Cardiac muscle cell (in vitro differentiated cells and primary cell): ENCODE measurements at regions not wholly inside any gene's neighbourhood (a gene's known extent, or its start where the extent isn't known, plus 50 kb on each side); places are given as distances from the start of the nearest gene placed in this dataset.

Experiments used
- DNase-seq, 2 donors: peaks; one replicate each; pipeline versions ENCODE4 v3.0.0 to v3.0.0-alpha.2; 2010 to 2017; ENCODE audit warnings: low read depth in 1 of 2, low spot score in 1 of 2
- H3K27ac ChIP-seq: fragments of 200-600 bp; sonication (generic); 2 replicates; pipeline ENCODE4 v1.5.1; 2016
- H3K27me3 ChIP-seq: fragments of 200-600 bp; sonication (generic); 2 replicates; pipeline ENCODE4 v1.6.0; 2016; ENCODE audit warnings: control low read depth
- H3K36me3 ChIP-seq: fragments of 200-600 bp; sonication (generic); 2 replicates; pipeline ENCODE4 v1.5.1; 2016; ENCODE audit warnings: control low read depth
- H3K4me1 ChIP-seq: fragments of 200-600 bp; sonication (generic); 2 replicates; pipeline ENCODE4 v1.8.1; 2017; ENCODE audit warnings: low read depth, mild to moderate bottlenecking, mixed run types
- H3K4me3 ChIP-seq: fragments of 200-600 bp; sonication (generic); 2 replicates; pipeline ENCODE4 v1.5.1; 2016; ENCODE audit warnings: mild to moderate bottlenecking
- H3K9me3 ChIP-seq: fragments of 200-600 bp; sonication (generic); 2 replicates; pipeline ENCODE4 v1.5.1; 2017; ENCODE audit warnings: low read depth, mild to moderate bottlenecking, control low read depth
- TF ChIP-seq, protein P1 (sequence below): IDR thresholded peaks from 2 replicates; pipeline ENCODE4 v1.5.1; 2012; ENCODE audit warnings: low read depth, mild to moderate bottlenecking, low read length

DNA sequence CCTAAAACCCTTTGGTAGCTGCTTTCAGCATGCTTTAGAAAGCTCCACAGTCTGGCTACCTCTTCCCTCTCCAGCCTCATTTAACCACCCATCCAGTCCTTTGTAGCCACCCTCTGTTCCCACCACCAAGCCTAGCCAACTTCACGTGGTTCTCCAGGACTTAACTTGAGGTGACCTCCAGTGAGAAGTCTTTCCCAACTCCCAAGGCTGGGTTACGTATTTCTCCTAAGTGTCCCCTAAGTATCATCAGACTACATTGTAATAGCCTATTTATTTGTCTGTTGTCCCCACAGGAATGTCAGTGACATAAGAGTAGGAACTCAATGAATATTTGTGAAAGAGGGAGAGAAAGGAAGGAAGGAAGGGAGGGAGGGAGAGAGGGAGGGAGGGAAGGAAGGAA lies 431.9 kb upstream of the JARID2 start:
- Histone ChIP-seq H3K27ac (no peak overlapping the region), H3K27me3 (no peaks in the 10 kb centered on the region), H3K4me1 (no peaks in the 10 kb centered on the region), H3K4me3 (no peak overlapping the region), H3K36me3 (no peaks in the 10 kb centered on the region), H3K9me3 (no peaks in the 10 kb centered on the region)
- TF ChIP-seq, protein P1, sequence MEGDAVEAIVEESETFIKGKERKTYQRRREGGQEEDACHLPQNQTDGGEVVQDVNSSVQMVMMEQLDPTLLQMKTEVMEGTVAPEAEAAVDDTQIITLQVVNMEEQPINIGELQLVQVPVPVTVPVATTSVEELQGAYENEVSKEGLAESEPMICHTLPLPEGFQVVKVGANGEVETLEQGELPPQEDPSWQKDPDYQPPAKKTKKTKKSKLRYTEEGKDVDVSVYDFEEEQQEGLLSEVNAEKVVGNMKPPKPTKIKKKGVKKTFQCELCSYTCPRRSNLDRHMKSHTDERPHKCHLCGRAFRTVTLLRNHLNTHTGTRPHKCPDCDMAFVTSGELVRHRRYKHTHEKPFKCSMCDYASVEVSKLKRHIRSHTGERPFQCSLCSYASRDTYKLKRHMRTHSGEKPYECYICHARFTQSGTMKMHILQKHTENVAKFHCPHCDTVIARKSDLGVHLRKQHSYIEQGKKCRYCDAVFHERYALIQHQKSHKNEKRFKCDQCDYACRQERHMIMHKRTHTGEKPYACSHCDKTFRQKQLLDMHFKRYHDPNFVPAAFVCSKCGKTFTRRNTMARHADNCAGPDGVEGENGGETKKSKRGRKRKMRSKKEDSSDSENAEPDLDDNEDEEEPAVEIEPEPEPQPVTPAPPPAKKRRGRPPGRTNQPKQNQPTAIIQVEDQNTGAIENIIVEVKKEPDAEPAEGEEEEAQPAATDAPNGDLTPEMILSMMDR, result no peak
- DNase-seq, result no peak

- Histone ChIP-seq H3K4me1 (no peaks in the 10 kb centered on the region), H3K9me3 (no peaks in the 10 kb centered on the region), H3K36me3 (no peaks in the 10 kb centered on the region), H3K27ac (no peak overlapping the region), H3K4me3 (no peak overlapping the region), H3K27me3 (no peaks in the 10 kb centered on the region)
- peak; percentile 20 to 83 for DNase-seq
- TF ChIP-seq, protein P1, result no peak
Observed at GRCh38 chr6:14816116-14816859, 429.6 kb upstream of the JARID2 start.

GRCh38 chr6:14817074-14817473 lies 428.8 kb upstream of the JARID2 start:
- DNase-seq, result no peak
- H3K36me3 ChIP-seq, result no peaks in the 10 kb centered on the region
- TF ChIP-seq, protein P1, result no peak
- H3K27me3 ChIP-seq, result no peaks in the 10 kb centered on the region
- no peak overlapping the region for H3K4me3 ChIP-seq
- no peak overlapping the region for H3K27ac ChIP-seq
- H3K9me3 ChIP-seq, result no peaks in the 10 kb centered on the region
- H3K4me1 ChIP-seq, result no peaks in the 10 kb centered on the region

DNA sequence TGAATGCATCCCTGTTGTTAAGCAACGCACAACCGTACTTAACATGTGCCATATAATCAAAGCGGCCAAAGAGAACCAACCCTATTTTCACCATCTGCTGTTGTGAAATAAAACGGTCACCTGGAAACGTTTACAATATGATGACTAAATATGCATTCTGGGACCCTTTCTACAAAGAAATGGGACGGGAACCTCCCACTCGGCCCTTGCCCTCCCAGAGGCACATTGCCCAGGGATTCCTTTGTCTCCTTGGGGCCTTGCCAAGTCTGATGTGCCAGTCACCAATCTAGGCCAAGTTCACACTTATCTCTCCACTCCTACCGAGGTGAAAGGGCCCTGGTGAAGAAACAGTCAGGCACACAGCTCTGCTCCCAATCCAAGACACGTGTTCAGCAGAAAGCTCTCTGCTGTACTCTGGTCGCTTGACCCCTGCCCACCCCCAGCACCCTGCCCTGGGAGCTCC lies 427.4 kb upstream of the JARID2 start:
- H3K4me3 ChIP-seq, result no peak overlapping the region
- H3K27me3 ChIP-seq, result no peaks in the 10 kb centered on the region
- TF ChIP-seq, protein P1, result no peak
- no peaks in the 10 kb centered on the region for H3K36me3 ChIP-seq
- peak in 1 of 2 donors; percentile 42 for DNase-seq
- H3K9me3 ChIP-seq, result no peaks in the 10 kb centered on the region
- H3K27ac ChIP-seq, result no peak overlapping the region
- H3K4me1 ChIP-seq, result no peaks in the 10 kb centered on the region

- no peak for DNase-seq
- Histone ChIP-seq H3K27me3 (no peaks in the 10 kb centered on the region), H3K4me1 (no peaks in the 10 kb centered on the region), H3K4me3 (no peak overlapping the region), H3K9me3 (no peaks in the 10 kb centered on the region), H3K27ac (no peak overlapping the region), H3K36me3 (no peaks in the 10 kb centered on the region)
- TF ChIP-seq, protein P1, result no peak
Observed at GRCh38 chr6:14819001-14819400, 426.9 kb upstream of the JARID2 start.
